GM19239 (cell line): ENCODE measurements at regions not wholly inside any gene's neighbourhood (a gene's known extent, or its start where the extent isn't known, plus 50 kb on each side); places are given as distances from the start of the nearest gene placed in this dataset.
"Not testable (repeated sequence)": the region's sequence is repeated elsewhere in the genome, so short reads cannot be mapped to it uniquely, and the experiment has no call there.

Experiments
- DNase-seq: peaks from one replicate; pipeline ENCODE4 v3.0.0; 2011; ENCODE audit warnings: low spot score; ENCODE audit not compliant: insufficient read length
- FAIRE-seq: peaks from 2 replicates; lab custom pipeline; 2011; peaks lifted over from hg19 to GRCh38; lab: Jason Lieb, UNC

- DNase-seq (no peak), FAIRE-seq (no peak)
Measured at GRCh38 chr14:37830271-37830670, 234.8 kb downstream of the TTC6 start.

DNA sequence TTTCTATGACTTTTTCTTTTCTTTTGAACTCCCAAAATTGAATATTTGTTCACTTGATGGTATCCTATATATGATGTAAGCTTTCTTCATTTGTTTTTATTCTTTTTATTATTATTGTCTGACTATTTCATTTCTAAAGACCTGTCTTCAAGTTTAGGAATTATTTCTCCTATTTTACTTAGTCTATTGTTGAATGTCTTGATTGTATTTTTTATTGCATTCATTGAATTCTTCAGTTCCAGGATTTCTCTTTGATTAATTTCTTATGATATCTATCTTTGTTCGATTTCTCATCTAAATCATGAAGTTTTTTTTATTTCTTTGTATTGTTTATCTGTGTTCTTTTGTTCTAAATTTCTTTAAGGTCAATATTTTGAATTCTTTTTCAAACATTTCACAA, 238.8 kb downstream of the TTC6 start:
- no peak for FAIRE-seq
- DNase-seq = no peak

GRCh38 chr14:37838778-37839177, 243.3 kb downstream of the TTC6 start:
- FAIRE-seq, DNase-seq: not testable (repeated sequence)

DNA sequence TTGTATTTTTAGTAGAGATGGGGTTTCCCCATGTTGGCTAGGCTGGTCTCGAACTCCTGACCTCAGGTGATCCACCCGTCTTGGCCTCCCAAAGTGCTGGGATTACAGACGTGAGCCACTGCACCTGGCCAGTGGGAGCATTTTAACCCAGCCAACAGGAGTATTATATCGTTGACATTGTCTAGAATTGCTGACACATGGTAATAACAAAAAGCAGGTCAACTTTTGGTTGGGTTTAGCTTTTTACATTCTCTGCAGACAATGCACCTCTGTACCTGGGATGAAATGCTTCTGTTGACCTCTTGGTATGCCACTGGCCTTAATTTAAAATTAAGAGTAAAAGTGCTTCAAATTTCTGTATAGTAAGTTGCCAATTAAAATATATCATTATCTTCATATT, 245.6 kb downstream of the TTC6 start:
- FAIRE-seq = not testable (repeated sequence)

GRCh38 chr14:37842106-37842505, 246.7 kb downstream of the TTC6 start:
- no peak for FAIRE-seq
- DNase-seq = no peak

More for the DNA sequence above, 245.6 kb downstream of the TTC6 start:
- not testable (repeated sequence) for DNase-seq

DNA sequence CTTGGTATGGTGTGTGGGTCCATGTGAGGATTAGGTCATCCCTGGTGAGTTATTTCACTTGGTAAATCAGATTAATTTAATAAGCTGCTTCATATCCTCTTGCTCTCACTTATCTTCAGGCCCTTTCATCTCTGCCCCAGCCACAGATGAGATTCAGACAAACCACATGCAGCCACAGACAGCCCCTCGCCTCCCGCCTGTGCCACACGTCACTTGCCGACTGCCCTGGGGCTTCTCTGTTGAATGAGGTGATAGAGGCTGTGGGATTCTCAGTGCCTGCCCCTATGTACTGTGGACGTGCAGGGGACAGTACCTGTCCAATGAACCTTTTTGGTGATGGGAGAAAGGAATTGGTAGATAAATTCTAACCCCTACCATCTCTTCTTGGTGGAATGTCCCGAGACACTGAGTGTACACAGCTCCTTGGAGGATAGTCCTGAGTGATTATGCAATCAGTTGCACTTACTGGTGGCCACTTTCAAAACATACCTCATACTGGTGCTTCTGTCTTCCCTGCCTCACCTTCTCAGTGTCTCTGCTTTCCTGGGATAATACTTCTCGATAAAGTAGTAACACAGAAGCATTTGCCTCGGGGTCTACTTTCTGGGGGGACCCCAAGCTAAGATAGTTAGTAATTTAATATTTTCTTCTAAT, 248.7 kb downstream of the TTC6 start:
- DNase-seq (no peak), FAIRE-seq (no peak)

GRCh38 chr14:37844614-37845013, 249.2 kb downstream of the TTC6 start:
- DNase-seq = no peak
- FAIRE-seq = no peak

DNA sequence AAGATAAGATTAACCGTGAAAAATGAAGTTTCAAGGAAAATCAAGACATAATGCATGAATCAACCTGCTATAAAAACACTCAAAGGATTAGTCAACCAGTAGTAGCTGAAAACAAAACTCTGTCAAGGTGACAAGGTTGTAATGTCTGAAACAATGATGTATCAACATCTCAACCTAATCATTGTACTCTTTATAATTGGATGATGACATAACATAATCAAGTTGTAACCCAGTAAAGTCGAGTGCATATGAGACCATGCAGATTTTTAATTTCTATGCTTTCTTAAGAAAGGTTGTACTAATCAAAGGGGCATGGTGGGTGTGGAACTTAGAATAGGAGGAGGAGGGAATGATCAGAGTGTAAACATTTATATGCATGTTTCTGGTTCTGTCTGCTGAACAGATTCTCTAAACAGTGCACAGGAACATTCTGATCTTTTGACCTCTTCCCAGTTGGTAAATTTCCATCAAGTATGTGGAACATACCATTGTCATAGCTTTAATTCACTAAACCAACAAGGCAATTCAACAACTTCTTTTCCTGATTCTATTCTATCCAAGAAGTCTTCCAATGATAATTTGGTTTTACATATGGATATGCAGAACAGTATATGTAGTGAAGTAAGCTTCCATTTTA, 253.7 kb downstream of the TTC6 start:
- DNase-seq = no peak

DNA sequence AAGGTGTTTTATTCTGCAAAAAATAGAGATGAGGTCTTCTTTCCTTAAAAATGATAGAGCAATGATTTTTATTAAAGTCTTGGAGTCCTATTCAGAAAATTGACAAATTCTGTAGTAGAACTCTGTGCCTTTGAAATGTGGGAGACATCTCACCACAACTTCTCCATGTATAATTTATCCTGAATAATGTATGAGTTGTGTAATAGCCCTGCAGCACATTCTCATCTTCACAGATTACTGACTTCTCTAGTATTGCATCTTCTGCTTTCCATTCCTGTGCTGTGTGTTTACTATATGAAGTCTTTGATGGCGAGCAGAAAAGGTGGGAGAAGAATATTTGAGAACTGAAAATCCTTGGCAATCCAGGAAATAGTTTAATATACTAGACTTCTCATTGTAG, 255.6 kb downstream of the TTC6 start:
- DNase-seq (no peak), FAIRE-seq (no peak)

More for the DNA sequence above, 253.7 kb downstream of the TTC6 start:
- no peak for FAIRE-seq

DNA sequence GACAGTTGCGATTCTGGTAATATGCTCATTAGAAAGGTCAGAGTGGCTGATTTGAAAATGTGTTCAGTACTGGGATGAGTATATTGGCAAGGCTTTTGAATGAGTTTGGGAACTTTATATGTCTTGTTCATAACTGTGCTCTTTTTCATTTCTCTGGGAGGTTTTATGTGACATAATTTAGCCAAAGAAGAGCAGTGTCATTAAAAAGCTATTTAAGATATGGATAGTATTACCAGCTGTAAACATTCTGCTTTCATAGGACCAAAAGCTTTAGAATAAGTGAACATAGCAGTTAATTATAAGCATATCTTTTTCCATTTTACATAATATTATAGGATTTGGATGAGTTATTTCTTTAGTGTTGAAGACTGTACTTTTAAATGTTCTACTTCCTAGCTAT, 260.4 kb downstream of the TTC6 start:
- DNase-seq = no peak
- FAIRE-seq = no peak

DNA sequence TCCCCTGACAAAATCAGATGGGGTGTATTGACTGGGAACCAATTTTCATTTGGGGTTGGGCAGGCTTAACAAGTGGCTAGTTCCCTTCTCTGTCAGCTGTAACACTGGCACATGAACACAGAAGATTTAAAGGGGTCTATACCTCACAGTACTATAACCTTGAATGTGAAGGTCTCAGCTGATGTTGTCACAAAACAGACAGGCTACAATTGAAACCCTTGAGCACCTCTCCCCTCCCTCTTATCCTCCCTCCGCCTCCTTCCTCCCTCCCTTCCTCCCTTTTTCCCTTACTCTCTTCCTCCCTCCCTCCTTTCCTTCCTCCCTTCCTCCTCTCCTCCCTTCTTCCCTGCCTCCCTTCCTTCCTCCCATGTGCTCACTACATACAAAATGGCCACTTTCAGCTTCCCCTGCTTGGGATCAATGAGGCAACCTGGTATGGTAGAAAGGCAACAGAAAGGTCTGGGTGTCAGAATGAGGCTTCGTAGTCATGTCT, 262.4 kb downstream of the TTC6 start:
- no peak for FAIRE-seq

DNA sequence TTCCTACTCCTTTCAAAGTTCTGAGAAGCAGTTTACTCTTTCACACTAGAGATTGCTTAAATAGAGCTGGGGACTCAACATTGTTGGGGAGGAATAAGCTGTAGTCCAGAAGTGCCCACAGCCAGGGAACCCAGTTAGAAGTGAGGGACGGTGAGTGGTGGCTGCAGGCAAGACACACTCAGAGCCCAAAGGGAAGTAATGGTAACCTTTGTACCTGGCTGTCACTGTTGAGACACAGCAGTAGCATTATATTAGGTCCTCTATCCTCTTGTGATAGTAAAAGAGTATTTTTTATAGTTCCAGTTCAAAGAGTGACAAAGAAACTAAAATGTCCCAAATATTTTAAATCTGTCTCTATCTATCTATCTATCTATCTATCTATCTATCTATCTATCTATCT, 263.3 kb downstream of the TTC6 start:
- FAIRE-seq (no peak), DNase-seq (no peak)

More for the DNA sequence above, 262.4 kb downstream of the TTC6 start:
- no peak for DNase-seq

DNA sequence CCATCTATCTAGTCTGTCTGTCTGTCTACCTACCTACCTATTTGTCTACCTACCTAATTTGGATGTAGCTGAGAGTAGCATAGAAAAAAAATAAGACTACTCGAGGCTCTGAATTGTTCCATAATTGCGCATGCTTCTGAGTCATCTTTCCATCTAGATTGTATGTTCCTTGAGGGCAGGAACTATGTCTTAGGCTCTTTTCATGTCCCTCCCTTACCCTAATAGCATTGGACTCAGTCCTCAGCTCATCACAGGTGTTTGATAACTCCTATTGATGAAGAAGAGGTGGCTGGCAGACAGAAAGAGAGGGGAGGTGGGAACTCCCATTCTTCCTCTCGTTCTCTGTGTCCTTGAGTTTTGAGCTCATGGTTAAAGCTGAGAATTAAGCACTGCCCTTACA, 263.7 kb downstream of the TTC6 start:
- no peak for FAIRE-seq
- no peak for DNase-seq

DNA sequence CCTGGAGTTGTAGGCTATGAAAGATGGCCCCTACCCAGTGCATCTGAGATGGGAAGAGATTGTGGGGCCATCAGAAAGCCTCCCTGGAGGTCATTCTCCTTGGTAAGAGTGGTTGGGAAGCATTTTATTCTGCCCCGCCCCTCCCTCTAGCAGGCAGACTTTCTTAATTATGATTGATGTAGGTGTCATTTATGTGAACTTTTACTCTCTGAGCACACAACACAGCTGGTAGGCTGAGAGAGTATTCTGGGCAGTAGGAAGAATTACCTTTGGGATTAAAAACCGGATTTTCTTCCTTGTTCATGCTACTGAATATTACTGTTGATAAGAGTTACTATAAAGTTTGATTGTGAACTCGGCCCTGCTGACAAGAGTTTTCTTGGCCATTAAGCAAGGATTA, 266.8 kb downstream of the TTC6 start:
- FAIRE-seq = no peak
- DNase-seq = no peak

- no peak for DNase-seq
- FAIRE-seq = no peak
Measured at GRCh38 chr14:37864128-37864527, 268.7 kb downstream of the TTC6 start.

DNA sequence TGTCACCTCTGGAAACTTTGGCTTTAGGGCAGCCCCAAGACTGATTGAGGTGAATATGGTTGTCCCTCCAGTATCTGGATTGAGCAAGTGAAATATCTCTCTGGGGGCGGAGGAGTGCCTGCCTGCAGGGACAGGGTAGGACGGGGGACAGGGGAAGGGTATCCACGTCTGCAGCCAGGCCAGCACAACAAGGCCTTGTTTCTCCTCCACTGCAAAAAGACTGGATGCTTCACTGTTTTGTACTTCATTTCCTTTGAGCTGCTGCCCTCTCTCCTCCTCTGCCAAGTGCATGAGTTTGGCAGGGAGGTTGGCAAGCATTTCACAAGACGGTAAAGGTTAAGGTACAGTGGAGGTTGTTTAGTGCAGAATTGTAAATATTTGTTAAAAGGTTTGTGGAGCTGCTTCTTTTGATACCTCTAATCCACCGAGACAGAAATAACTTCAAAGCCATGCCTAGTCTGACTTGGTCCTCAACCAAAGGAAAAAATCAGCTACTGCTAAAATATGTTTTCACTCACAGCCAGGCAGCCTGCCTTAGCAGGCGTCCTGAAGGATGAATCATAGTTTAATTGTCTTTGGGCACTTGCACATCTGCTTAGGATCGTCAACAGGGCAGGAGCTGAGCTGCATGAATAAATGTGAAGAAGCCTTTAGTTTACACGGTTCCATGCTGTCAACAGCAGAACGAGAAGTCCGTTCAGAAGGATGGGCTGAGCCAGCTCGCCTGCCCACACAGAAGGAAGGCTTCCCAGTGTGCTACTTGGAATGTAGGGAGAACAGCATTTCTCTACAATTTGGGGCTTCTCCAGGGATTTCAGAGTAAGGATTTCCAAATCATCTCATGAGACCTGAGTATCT, 269.7 kb downstream of the TTC6 start:
- FAIRE-seq (no peak), DNase-seq (no peak)

GRCh38 chr14:37865719-37866549, 270.5 kb downstream of the TTC6 start:
- no peak for FAIRE-seq
- DNase-seq = no peak

DNA sequence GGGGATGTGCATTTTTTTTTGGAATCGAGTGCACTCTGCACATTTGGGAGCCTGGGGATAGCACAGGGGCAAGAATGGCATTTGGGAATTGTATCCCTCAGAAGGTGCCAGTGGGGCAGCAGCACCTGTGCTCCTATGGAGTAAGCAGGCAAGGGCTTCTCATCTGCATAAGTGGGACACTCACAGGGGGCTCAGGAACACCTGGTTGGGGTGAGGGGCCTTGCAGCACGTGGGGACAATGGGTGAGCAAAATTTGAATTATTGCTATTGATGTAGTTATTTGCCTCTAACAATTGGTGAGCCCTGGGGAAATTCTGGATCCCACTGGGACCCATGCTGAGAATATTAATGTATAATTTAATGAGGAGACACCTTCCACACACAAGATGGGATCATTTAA, 274.2 kb downstream of the TTC6 start:
- DNase-seq = no peak
- FAIRE-seq = no peak

GRCh38 chr14:37870170-37870569, 274.7 kb downstream of the TTC6 start:
- DNase-seq (no peak), FAIRE-seq (no peak)
